Fibroblast of skin of right quadriceps (primary cell): ENCODE measurements at regions not wholly inside any gene's neighbourhood (a gene's known extent, or its start where the extent isn't known, plus 50 kb on each side); places are given as distances from the start of the nearest gene placed in this dataset.
"Not testable (repeated sequence)": the region's sequence is repeated elsewhere in the genome, so short reads cannot be mapped to it uniquely, and the experiment has no call there.

ENCODE experiments used
- DNase-seq: peaks from one replicate; pipeline ENCODE4 v3.0.0-alpha.2; 2013

DNA sequence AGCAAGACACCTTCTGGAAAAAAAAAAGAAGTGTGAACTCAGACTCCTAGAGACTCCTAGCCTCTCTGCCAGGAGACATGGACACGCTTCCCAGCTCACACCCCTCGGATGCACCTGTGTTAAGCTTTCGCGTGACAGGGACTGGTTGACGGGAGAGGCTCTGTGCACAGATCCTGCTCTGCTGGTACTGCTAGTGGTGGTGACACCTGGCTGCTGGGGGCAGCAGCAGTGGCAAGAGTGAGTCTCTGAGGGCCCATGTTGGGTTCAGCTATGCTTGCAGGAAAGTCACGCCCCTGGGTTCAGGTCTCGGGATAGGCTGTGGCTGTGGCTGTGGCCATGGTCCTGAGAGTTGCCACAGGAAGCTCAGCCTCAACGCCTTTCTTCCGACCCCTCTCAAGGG lies 81.1 kb downstream of the XRCC2 start:
- no peak for DNase-seq

GRCh38 chr7:152591976-152592375 lies 84.0 kb downstream of the XRCC2 start:
- DNase-seq, result no peak

- DNase-seq, result no peak
Observed at GRCh38 chr7:152590481-152590880, 85.5 kb downstream of the XRCC2 start.

GRCh38 chr7:152589821-152590220 lies 86.1 kb downstream of the XRCC2 start:
- not testable (repeated sequence) for DNase-seq

- DNase-seq, result peak; percentile 14
Observed at GRCh38 chr7:152588350-152588749, 87.6 kb downstream of the XRCC2 start.

- DNase-seq, result no peak
Observed at GRCh38 chr7:152587366-152587765, 88.6 kb downstream of the XRCC2 start.

DNA sequence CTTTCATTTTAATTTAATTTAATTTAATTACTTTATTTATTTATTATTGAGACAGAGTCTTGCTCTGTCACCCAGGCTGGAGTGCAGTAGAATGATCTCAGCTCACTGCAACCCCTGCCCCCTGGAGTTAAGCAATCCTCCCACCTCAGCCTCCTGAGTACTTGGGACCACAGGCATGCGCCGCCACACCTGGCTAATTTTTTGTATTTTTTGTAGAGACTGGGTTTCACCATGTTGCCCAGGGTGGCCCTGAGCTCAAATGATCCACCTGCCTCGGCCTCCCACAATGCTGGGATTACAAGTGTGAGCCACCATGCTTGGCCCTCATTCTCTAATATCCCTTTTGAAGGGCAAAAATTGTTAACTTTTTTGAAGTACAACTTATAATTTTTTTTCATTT lies 92.9 kb downstream of the XRCC2 start:
- no peak for DNase-seq

DNA sequence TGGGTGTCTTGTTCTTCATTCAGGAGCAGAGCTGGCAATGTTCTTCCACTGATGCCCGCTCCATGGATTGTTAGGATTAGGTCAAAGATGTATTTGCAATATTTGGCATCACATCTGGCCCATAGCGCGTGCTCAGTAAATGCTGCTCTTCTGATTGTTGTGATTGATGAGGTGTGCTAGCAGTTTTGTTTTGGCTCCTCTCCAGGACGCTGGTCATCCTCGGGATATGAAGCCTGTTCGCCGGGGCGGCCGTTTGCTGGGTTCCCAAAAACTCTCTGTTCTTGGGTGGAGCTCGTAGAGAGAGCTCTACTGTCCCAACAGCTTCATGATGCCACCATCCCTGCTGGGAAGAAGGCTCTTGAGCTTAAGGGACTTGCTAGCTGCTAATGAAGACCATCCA lies 96.9 kb downstream of the XRCC2 start:
- no peak for DNase-seq

DNA sequence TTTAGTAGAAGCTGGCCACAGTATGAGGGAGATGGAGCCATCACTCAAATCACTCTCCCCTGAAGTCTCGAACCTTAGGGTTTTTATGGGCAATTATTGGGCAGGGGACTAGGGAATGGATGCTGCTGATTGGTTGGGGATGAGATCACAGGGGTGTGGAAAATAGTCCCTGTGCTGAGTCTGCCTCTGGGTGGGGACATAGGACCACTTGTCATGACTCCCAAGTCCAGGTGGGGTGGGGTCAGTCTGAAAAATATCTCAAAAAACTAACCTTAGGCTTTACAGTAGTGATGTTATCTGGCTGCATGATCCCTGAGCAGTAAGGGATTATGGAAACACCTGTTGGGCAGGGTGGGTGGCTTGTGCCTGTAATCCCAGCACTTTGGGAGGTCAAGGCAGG lies 98.6 kb downstream of the XRCC2 start:
- DNase-seq, result no peak

DNA sequence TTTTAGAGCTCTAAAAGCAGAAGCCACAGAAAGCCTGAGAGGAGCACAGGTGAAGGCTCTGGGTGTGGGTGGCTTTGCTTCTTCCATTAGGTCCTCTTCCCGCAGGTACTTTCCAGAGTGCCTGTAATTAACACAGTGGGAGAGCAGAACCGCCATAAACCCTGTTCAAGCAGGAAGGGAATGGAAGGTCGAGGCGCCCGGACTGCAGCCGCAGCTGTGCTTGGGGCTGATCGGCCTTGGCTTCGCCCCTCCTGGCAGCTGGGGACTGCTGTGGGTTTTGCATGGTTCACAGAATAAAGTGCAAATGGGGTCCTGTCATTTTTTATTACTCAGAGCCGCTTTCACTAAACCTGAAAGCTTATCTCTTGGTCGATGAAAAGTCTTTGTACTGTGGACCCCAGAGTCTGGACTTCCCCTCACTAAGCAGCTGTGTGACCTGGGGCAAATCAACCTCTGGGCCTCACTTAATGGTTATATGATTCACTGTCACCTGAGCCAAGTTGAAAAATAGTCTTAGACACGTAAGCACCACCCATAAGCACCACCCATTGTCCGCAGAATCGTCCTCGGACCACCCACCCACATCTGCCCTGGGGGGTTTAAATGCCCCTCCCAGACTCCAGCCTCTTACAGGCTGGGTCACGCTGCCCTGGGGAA lies 100.9 kb downstream of the XRCC2 start:
- no peak for DNase-seq

- DNase-seq, result not testable (repeated sequence)
Observed at GRCh38 chr7:152573186-152573585, 102.8 kb downstream of the XRCC2 start.

DNA sequence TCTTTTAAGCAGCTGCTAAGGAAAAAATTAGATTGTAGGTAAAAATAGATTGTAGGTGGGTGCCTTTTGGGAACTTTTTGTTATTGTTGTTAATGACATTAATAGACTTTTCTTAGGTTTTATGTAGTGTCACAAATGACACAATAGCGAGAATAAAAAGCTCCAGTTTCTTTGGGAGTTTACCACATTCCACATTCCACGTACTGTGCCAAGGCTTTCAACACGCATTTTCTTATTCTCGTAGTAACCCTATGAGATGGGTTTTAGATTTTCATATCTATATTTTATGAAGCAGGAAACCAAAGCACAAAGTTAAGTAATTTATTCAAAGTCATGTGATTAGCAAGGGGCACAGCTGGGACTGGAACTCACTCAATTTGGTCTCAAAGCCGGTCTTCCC lies 103.8 kb downstream of the XRCC2 start:
- no peak for DNase-seq

DNA sequence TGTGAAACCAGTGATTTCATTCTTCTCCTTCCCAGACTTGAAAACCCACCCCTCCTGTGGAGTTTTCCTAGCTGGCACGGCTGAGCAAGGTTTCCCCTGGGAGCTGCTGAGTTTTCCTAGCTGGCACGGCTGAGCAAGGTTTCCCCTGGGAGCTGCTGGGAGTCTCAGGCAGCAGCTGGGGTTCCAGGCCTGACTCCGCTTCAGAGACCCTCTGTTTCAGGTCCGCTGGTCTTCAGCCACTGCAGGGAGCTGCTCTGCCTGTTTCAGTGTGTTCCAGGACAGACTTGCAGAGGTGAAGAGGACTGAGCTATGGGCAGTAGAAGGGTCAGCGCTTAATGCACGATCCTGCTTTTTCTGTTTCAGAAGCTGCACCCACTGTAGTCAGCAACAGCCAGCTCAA lies 104.9 kb downstream of the XRCC2 start:
- no peak for DNase-seq

GRCh38 chr7:152568972-152569371 lies 107.0 kb downstream of the XRCC2 start:
- no peak for DNase-seq

DNA sequence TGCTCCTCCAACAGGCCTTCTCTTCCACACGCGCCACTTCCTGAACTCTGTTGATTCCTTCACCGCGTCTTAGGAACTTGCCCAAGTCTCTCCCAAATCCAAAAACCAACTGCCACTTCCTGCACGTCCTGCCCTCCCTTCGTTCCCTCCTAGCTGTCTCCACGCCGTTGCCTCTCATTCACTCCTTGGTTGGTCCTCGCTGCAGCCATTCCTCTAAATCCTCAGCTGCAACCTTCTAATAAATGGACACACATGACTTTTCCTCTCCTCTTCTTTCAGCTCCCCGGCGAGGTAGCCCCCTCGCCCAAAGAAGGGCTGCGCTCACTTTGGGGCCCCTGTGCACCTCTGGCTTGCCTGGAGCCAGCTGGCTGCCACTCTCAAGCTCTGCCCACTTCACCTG lies 110.2 kb downstream of the XRCC2 start:
- DNase-seq, result no peak

GRCh38 chr7:152564656-152565250 lies 111.2 kb downstream of the XRCC2 start:
- DNase-seq, result no peak

DNA sequence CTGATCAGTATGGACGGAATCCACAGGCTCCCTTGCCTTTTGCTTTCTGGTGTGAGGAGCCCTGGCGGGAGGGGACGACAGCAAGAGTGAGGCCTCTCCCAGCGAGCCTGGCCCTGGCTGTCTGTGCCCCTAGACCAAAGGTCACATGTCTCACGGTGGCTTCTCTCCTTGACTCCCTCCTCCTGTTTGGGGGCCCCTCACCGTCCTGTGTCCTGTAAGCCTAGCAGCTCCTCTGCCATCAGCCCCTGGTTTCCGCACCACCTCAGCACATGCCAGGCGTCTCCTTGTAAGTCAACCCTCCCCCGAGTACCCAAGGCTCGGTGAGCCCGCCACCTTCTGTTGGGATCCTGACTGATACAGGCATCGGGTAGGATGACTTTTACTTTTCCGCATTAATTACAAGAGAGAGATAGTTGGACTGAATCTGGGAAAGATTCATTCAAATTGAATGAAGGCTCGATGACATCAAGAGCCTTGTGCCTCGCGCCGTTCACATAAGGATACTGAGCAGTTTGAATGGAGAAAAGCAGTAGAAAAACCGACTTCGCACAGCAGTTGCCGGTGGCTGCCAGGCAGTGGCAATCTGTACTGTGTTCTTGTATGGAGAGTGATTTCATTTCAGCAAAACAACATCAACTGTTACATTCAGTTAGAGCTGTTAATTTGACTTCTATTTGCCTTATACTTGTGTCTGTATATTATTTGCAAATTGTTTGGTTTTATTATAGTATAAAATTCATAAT lies 119.8 kb downstream of the XRCC2 start:
- no peak for DNase-seq

- DNase-seq, result no peak
Observed at GRCh38 chr7:152553671-152554317, 118.0 kb upstream of the KMT2C start.

DNA sequence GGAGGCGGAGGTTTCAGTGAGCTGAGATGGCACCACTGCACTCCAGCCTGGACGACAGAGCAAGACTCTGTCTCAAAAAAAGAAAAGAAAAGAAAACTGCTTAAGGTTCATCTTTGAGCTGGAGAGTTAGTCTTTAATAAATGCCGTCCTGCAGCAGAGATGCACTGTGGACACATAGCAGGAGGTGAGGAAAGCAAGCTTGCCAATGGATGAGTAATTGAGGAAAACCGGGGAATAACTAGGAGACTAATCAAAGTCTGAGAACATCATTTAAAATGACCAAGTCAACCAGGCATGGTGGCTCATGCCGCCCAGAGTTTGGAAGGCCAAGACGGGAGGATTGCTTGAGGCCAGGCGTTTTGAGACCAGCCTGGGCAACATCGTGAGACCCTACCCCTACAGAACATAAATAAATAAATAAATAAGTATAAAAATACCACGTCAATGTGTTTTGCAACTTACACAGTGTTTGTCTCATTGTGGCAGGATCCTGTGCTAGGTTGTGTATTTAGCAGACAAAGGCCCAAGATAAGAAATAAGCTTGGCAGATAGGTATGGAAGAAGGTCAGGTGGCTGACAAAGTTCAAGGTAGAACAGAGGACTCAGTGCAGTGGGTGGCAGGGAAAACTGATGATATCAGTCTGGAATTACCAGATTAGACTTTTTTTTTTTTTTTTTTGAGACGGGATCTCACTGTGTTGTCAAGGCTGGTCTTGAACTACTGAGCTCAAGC lies 115.7 kb upstream of the KMT2C start:
- DNase-seq, result no peak

GRCh38 chr7:152544971-152545619 lies 109.3 kb upstream of the KMT2C start:
- DNase-seq, result no peak

- DNase-seq, result no peak
Observed at GRCh38 chr7:152544481-152544927, 108.7 kb upstream of the KMT2C start.

DNA sequence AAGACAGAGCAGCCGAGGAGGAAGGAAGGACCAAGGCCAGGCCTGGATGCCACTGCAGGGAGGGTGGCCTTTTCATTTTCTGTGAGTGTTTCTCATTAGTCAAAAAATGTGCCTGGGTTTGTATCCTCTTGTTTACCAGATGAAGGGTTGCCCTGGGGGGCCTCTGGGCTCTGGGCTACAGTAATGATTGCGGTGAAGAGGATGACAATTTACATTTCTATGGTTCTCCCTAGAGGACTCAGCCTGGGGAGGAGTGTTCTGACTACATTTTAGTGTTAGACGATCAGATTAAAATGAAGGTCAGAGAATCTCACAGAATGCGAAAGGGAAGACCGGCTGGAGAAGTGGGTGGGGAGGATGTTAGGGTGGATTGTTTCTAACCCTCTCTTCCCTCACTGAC lies 108.0 kb upstream of the KMT2C start:
- DNase-seq, result peak; percentile 7

GRCh38 chr7:152541892-152542291 lies 106.1 kb upstream of the KMT2C start:
- DNase-seq, result no peak
